PC-3 (cell line): ENCODE measurements at regions not wholly inside any gene's neighbourhood (a gene's known extent, or its start where the extent isn't known, plus 50 kb on each side); places are given as distances from the start of the nearest gene placed in this dataset.

Experiments used
- ATAC-seq: fragments of 200-7000 bp; cut with Tn5 transposase; 2 replicates; pipeline ENCODE4 v1.9.1; 2020; ENCODE audit warnings: mild to moderate bottlenecking, moderate library complexity
- BruUV-seq: library from RNA; stranded (reverse); fragments of 400-500 nt; replicated peaks from 2 replicates; lab custom pipeline; 2021; lab: Mats Ljungman, UMichigan
- CTCF ChIA-PET: fragments of 300-600 bp; sonication (Branson Sonifier 250); formaldehyde crosslinking; loops from one replicate; lab custom pipeline; 2022; ENCODE audit warnings: antibody characterized with exemption; lab: Charles Lee
- POLR2A ChIA-PET: fragments of 300-600 bp; sonication (Branson Sonifier 250); formaldehyde crosslinking; loops from one replicate; lab custom pipeline; 2022; ENCODE audit warnings: antibody characterized with exemption; ENCODE audit not compliant: unreplicated experiment; lab: Charles Lee
- DNase-seq: peaks from one replicate; pipeline ENCODE4 v3.0.0-alpha.2; 2015
- H2AFZ ChIP-seq: fragments of 300-600 bp; sonication (generic); 2 replicates; pipeline ENCODE4 v1.6.0; 2016; ENCODE audit warnings: antibody characterized with exemption, low read length
- H3F3A ChIP-seq: fragments of 300-600 bp; sonication (generic); one replicate; pipeline ENCODE4 v1.6.0; 2017; ENCODE audit warnings: antibody characterized with exemption, low read length, control low read depth, mild to moderate bottlenecking; ENCODE audit not compliant: unreplicated experiment
- H3K27ac ChIP-seq: fragments of 300-600 bp; sonication (generic); 2 replicates; pipeline ENCODE4 v1.5.1; 2016; ENCODE audit warnings: mild to moderate bottlenecking, low read length
- H3K27me3 ChIP-seq: fragments of 300-600 bp; sonication (generic); 2 replicates; pipeline ENCODE4 v1.6.1; 2016; ENCODE audit warnings: low read length, mixed read lengths
- H3K36me3 ChIP-seq: fragments of 300-600 bp; sonication (generic); 2 replicates; pipeline ENCODE4 v1.6.1; 2016; ENCODE audit warnings: low read depth, mixed run types, low read length, mixed read lengths
- H3K4me1 ChIP-seq: fragments of 300-600 bp; sonication (generic); 2 replicates; pipeline ENCODE4 v1.5.1; 2016; ENCODE audit warnings: low read length; ENCODE audit not compliant: insufficient read depth
- H3K4me2 ChIP-seq: fragments of 300-600 bp; sonication (generic); 2 replicates; pipeline ENCODE4 v1.6.0; 2016; ENCODE audit warnings: low read length
- H3K4me3 ChIP-seq: fragments of 300-600 bp; sonication (generic); 2 replicates; pipeline ENCODE4 v1.5.1; 2016; ENCODE audit warnings: mild to moderate bottlenecking, low read length, mixed read lengths
- H3K79me2 ChIP-seq: fragments of 300-600 bp; sonication (generic); 2 replicates; pipeline ENCODE4 v1.6.1; 2017; ENCODE audit warnings: low read length, mixed read lengths
- H3K9ac ChIP-seq: fragments of 300-600 bp; sonication (generic); 2 replicates; pipeline ENCODE4 v1.6.0; 2016; ENCODE audit warnings: mild to moderate bottlenecking, low read length
- H3K9me2 ChIP-seq: fragments of 300-600 bp; sonication (generic); replicated peaks from 2 replicates; pipeline ENCODE4 v1.6.1; 2016; ENCODE audit warnings: mixed run types, low read length, mixed read lengths
- H3K9me3 ChIP-seq: fragments of 300-600 bp; sonication (generic); 2 replicates; pipeline ENCODE4 v1.6.1; 2016; ENCODE audit warnings: low read length, mixed read lengths
- H4K20me1 ChIP-seq: fragments of 300-600 bp; sonication (generic); 2 replicates; pipeline ENCODE4 v1.6.1; 2016; ENCODE audit warnings: low read length, mixed read lengths
- EZH2 ChIP-seq: fragments of 300-600 bp; sonication (generic); IDR thresholded peaks from one replicate; pipeline ENCODE4 v1.6.1; 2017; ENCODE audit warnings: antibody characterized with exemption, mild to moderate bottlenecking, low read length; ENCODE audit not compliant: unreplicated experiment
- EZH2phosphoT487 ChIP-seq: fragments of 300-600 bp; sonication (generic); IDR thresholded peaks from 2 replicates; pipeline ENCODE4 v1.6.1; 2018; ENCODE audit warnings: mild to moderate bottlenecking, antibody characterized with exemption, low read length, borderline replicate concordance
- intact Hi-C: fragments of 100-400 bp; cut with micrococcal nuclease; formaldehyde crosslinking; loops from 2 replicates; pipeline ENCODE4 v1.9.0; 2023
- TF ChIP-seq, protein P1 (sequence below): fragments of 300-600 bp; sonication (generic); conservative IDR thresholded peaks from 2 replicates; pipeline ENCODE4 v1.5.1; 2017; ENCODE audit warnings: antibody characterized with exemption, low read depth, mild to moderate bottlenecking, low read length

DNA sequence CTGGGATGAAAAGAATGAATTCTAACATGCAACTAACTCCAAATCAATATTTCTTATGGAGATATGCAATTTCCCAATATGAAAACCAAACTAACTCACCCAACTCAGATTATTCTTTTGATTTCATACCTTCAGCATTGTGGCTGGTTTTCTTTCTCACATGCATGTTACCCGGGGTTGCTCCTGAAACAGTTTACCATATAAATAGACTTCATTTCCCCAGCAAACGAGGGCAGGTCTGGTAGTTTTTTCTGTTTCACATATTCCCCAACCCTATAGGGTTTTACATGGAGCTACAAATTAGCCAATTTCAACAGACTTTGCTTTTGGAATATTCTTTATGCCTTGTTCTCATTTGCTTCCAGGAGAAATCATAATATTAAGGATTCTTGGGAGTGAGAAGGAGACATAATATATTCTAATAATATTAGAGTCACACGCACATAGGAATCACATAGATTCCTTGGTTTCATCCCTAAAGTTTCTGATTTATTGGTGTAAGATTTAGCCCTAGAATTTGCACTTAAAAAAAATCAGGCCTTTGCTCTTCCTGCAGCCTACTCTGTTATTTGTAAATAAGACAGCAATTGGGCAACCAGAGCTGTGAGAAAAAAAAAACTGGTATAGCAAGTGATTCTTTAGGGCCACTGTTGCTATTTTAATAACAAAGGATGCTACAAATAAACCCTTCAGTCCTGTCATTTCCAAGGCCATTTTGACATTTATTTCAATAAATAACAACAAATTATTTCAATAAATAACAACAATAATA lies 60.3 kb upstream of the FAM20A start:
- no peak overlapping the region for H3K27ac ChIP-seq
- POLR2A ChIA-PET: interaction anchor here (0.6 kb wide), 1 partner anchor 47 kb away, joined by 3 read pairs; no protein-coding TSS in a partner anchor
- H3F3A ChIP-seq: no peaks in the 10 kb centered on the region
- CTCF ChIA-PET: no interaction called here
- BruUV-seq: no TSS peak
- no peak for ATAC-seq
- no peak for TF ChIP-seq EZH2
- TF ChIP-seq EZH2phosphoT487: no peak
- TF ChIP-seq, protein P1, sequence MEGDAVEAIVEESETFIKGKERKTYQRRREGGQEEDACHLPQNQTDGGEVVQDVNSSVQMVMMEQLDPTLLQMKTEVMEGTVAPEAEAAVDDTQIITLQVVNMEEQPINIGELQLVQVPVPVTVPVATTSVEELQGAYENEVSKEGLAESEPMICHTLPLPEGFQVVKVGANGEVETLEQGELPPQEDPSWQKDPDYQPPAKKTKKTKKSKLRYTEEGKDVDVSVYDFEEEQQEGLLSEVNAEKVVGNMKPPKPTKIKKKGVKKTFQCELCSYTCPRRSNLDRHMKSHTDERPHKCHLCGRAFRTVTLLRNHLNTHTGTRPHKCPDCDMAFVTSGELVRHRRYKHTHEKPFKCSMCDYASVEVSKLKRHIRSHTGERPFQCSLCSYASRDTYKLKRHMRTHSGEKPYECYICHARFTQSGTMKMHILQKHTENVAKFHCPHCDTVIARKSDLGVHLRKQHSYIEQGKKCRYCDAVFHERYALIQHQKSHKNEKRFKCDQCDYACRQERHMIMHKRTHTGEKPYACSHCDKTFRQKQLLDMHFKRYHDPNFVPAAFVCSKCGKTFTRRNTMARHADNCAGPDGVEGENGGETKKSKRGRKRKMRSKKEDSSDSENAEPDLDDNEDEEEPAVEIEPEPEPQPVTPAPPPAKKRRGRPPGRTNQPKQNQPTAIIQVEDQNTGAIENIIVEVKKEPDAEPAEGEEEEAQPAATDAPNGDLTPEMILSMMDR: no peak
- no peak overlapping the region for H3K9ac ChIP-seq
- H3K27me3 ChIP-seq: 0 out of 2 replicates have a peak, but pooled peaks cover 11% of the 10 kb centered on the region
- H3K4me1 ChIP-seq: no peaks in the 10 kb centered on the region
- H3K4me3 ChIP-seq: no peak overlapping the region
- H3K9me3 ChIP-seq: no peaks in the 10 kb centered on the region
- no peak overlapping the region for H2AFZ ChIP-seq
- DNase-seq: no peak
- H3K9me2 ChIP-seq: no peaks in the 10 kb centered on the region
- H3K36me3 ChIP-seq: no peaks in the 10 kb centered on the region
- H3K4me2 ChIP-seq: no peak overlapping the region
- intact Hi-C loops: no loop called here
- H3K79me2 ChIP-seq: no peaks in the 10 kb centered on the region
- no peaks in the 10 kb centered on the region for H4K20me1 ChIP-seq

DNA sequence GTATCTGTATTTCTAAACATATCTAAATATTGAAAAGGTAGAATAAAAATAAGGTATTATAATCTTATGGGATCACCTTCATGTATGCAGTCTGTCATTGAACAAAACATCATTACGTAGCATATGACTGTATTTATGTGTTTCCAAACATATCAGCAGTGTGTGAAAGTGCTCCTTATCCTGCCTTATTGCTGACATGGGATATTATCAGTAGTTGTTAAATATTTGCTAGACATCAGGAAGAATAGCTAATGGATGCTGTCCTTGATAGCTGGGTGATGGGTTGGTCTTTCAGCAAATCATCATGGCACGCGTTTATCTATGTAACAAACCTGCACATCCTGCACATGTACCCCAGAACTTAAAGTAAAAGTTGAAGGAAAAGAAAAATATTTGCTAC lies 59.1 kb upstream of the FAM20A start:
- BruUV-seq: no TSS peak

More for the DNA sequence above, 59.1 kb upstream of the FAM20A start:
- H3K27ac ChIP-seq: no peak overlapping the region
- H3K4me3 ChIP-seq: no peak overlapping the region
- no peaks in the 10 kb centered on the region for H3K9me3 ChIP-seq
- ATAC-seq (no peak), DNase-seq (no peak)
- H3K4me1 ChIP-seq: no peaks in the 10 kb centered on the region
- CTCF ChIA-PET: no interaction called here
- TF ChIP-seq, protein P1: no peak
- TF ChIP-seq EZH2: no peak
- no peak for TF ChIP-seq EZH2phosphoT487
- no peaks in the 10 kb centered on the region for H3K36me3 ChIP-seq
- POLR2A ChIA-PET: no interaction called here
- H3K79me2 ChIP-seq: no peaks in the 10 kb centered on the region
- intact Hi-C loops: no loop called here
- no peak overlapping the region for H2AFZ ChIP-seq
- H3K9ac ChIP-seq: no peak overlapping the region
- H3K4me2 ChIP-seq: no peak overlapping the region
- H4K20me1 ChIP-seq: no peaks in the 10 kb centered on the region
- H3K27me3 ChIP-seq: 0 out of 2 replicates have a peak, but pooled peaks cover 11% of the 10 kb centered on the region
- no peaks in the 10 kb centered on the region for H3K9me2 ChIP-seq
- H3F3A ChIP-seq: no peaks in the 10 kb centered on the region
